Transverse colon (tissue), 4 donors: ENCODE measurements at regions not wholly inside any gene's neighbourhood (a gene's known extent, or its start where the extent isn't known, plus 50 kb on each side); places are given as distances from the start of the nearest gene placed in this dataset.

Source experiments
- DNase-seq: peaks from one replicate; pipeline ENCODE4 v3.0.0-alpha.2; 2019
- H3K27ac ChIP-seq, 4 donors: fragments of 200-600 bp; sonication (generic); 2 replicates each; pipeline ENCODE4 v1.5.1; 2016 to 2018; ENCODE audit warnings: inconsistent platforms in 4 of 4
- H3K27me3 ChIP-seq: fragments of 200-600 bp; sonication (generic); 2 replicates; pipeline ENCODE4 v1.5.1; 2017; ENCODE audit warnings: inconsistent platforms
- H3K36me3 ChIP-seq, 4 donors: fragments of 200-600 bp; sonication (generic); 2 replicates each; pipeline ENCODE4 v1.5.1; 2017 to 2019; ENCODE audit warnings: inconsistent platforms in 4 of 4
- H3K4me1 ChIP-seq, 4 donors: fragments of 200-600 bp; sonication (generic); 2 replicates each; pipeline ENCODE4 v1.5.1; 2017 to 2020; ENCODE audit warnings: inconsistent platforms in 4 of 4
- H3K4me3 ChIP-seq, 4 donors: fragments of 200-600 bp; sonication (generic); 1 replicate in 1 of 4; 2 replicates in 3 of 4; pipeline versions ENCODE4 v1.5.1 to v1.6.1; 2017 to 2019; ENCODE audit warnings: inconsistent platforms in 4 of 4
- H3K9me3 ChIP-seq, 2 donors: fragments of 200-600 bp; sonication (generic); 2 replicates each; pipeline ENCODE4 v1.5.1; 2017 to 2019; ENCODE audit warnings: inconsistent platforms in 2 of 2
- CTCF ChIP-seq, 5 experiments: fragments of 200-600 bp in 3 of 5; fragments of 450-650 bp in 2 of 5; sonication (generic) in 3 of 5; IDR thresholded peaks; 1 replicate in 2 of 5; 2 replicates in 3 of 5; pipeline ENCODE4 v1.5.1; 2016 to 2017; ENCODE audit warnings: antibody characterized with exemption in 5 of 5, inconsistent platforms in 3 of 5, mild to moderate bottlenecking in 2 of 5, moderate library complexity in 1 of 5
- EP300 ChIP-seq: sonication (generic); formaldehyde crosslinking; IDR thresholded peaks from one replicate; pipeline ENCODE4 v1.6.1; 2017; ENCODE audit warnings: antibody characterized with exemption, low read depth
- POLR2A ChIP-seq: fragments of 450-650 bp; IDR thresholded peaks from one replicate; pipeline ENCODE4 v1.6.1; 2016; ENCODE audit warnings: antibody characterized with exemption, mild to moderate bottlenecking, moderate library complexity
- POLR2AphosphoS5 ChIP-seq, 3 donors: sonication (generic); formaldehyde crosslinking; IDR thresholded peaks; one replicate each; pipeline ENCODE4 v1.6.1; 2016; ENCODE audit warnings: antibody characterized with exemption in 3 of 3
- WGBS, 2 donors: methylation state at CpG; one replicate each; pipeline ENCODE4 v1.1.5; 2018; ENCODE audit warnings: low coverage in 1 of 2; 5-methylcytosine and 5-hydroxymethylcytosine counted together
- in situ Hi-C, 4 donors: fragments of 200-750 bp; cut with MboI; loops; one replicate each; pipeline versions ENCODE4 v1.15.0 to v1.15.1; 2017; ENCODE audit warnings: low sequenced_read_pairs in 3 of 4, low pct_ligation_motif_present in 1 of 4, low pct_unique_long_range_greater_than_20kb in 1 of 4
- intact Hi-C: fragments of 100-400 bp; cut with DNase I; formaldehyde crosslinking; loops from one replicate; pipeline ENCODE4 v1.15.1; 2023; ENCODE audit warnings: low total_unique reads

GRCh38 chr12:98294051-98294805 is 221.2 kb upstream of the TMPO start:
- H3K4me3 ChIP-seq, result no peak overlapping the region
- TF ChIP-seq EP300 (no peak), CTCF (IDR thresholded peaks at IDR 0.05) (no peak), POLR2A (no peak), POLR2AphosphoS5 (IDR thresholded peaks at IDR 0.05) (no peak)
- WGBS, 2 donors, result 40 to 42% methylated on average over 1 of the region's 1 CpG
- in situ Hi-C loops (no loop called here), intact Hi-C loops (no loop called here)
- H3K27ac ChIP-seq, result no peak overlapping the region
- H3K27me3 ChIP-seq, result no peaks in the 10 kb centered on the region
- no peaks in the 10 kb centered on the region for H3K4me1 ChIP-seq
- H3K36me3 ChIP-seq, result no peaks in the 10 kb centered on the region
- no peak for DNase-seq
- H3K9me3 ChIP-seq, result no peaks in the 10 kb centered on the region

- no peaks in the 10 kb centered on the region for H3K4me1 ChIP-seq
- in situ Hi-C loops (no loop called here), intact Hi-C loops (no loop called here)
- H3K9me3 ChIP-seq, result no peaks in the 10 kb centered on the region
- TF ChIP-seq CTCF (IDR thresholded peaks at IDR 0.05), result no peak
- no peak for TF ChIP-seq POLR2A
- TF ChIP-seq POLR2AphosphoS5 (IDR thresholded peaks at IDR 0.05), result no peak
- TF ChIP-seq EP300, result no peak
- no peaks in the 10 kb centered on the region for H3K36me3 ChIP-seq
- DNase-seq, result no peak
- no peaks in the 10 kb centered on the region for H3K27me3 ChIP-seq
- H3K27ac ChIP-seq, result no peak overlapping the region
- 69 to 86% methylated on average over 1 to 2 of the region's 2 CpGs for WGBS, 2 donors
- no peak overlapping the region for H3K4me3 ChIP-seq
These were observed 219.7 kb upstream of the TMPO start for GRCh38 chr12:98295681-98296080.

DNA sequence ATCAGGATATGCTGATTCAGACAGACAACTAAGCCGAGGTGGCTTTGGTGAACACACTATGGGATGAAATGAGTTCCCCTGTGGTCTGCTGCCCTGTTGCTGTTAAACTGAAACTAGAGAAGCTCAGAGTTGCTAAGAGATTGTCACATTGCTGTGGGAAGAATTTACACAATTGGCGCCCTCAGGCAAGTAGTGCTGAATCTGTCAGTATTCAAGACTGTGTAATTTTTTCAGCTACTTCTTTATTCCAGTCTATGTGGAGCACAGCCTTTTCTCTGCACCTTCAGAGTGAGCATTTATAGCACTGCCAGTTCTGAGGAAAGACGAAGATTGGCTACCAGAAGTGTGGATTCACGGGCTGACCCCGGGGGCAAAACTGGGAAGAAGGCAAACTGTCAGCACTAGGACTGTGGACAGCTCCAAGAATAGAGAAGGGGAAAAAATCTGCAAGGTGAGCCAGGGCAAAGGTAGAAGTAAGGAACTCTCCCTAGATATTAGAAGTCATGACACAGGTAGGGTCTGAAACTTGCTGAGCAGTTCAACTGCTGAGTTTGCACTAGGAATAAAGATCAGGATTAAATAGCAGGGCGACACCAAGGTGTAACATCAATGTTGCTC is 218.8 kb upstream of the TMPO start:
- Histone ChIP-seq H3K36me3 (no peaks in the 10 kb centered on the region), H3K4me1 (no peaks in the 10 kb centered on the region), H3K27ac (no peak overlapping the region), H3K27me3 (no peaks in the 10 kb centered on the region), H3K9me3 (no peaks in the 10 kb centered on the region), H3K4me3 (no peak overlapping the region)
- no peak for DNase-seq
- WGBS, 2 donors, result 40 to 62% methylated on average over 3 to 6 of the region's 6 CpGs
- intact Hi-C loops, result no loop called here
- in situ Hi-C loops, result no loop called here
- no peak for TF ChIP-seq POLR2AphosphoS5 (IDR thresholded peaks at IDR 0.05)
- no peak for TF ChIP-seq POLR2A
- no peak for TF ChIP-seq CTCF (IDR thresholded peaks at IDR 0.05)
- TF ChIP-seq EP300, result no peak

DNA sequence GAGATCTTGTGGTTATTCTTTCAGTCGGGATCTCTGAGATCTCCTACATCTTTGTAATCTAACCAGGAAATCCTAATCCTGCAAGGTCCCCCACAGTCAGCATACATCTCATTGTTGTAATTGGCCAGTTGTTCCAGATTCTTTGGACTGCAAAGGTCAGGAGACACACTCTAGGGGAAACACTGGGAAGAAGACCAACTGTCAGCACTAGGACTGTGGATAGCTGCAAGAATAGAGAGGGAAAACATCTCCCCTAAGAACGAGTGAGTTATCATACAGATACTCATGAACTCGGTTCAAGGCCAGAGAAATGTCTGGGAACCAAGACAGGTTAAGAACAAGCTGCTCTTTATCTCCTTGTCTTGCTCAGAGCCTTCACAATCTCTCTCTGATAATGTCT is 217.9 kb upstream of the TMPO start:
- WGBS, 2 donors, result 32 to 48% methylated on average over 3 of the region's 3 CpGs
- Histone ChIP-seq H3K36me3 (no peaks in the 10 kb centered on the region), H3K4me3 (no peak overlapping the region), H3K9me3 (no peaks in the 10 kb centered on the region), H3K27ac (no peak overlapping the region), H3K27me3 (no peaks in the 10 kb centered on the region), H3K4me1 (no peaks in the 10 kb centered on the region)
- TF ChIP-seq POLR2A, result no peak
- TF ChIP-seq CTCF (IDR thresholded peaks at IDR 0.05), result no peak
- TF ChIP-seq POLR2AphosphoS5 (IDR thresholded peaks at IDR 0.05), result no peak
- no peak for TF ChIP-seq EP300
- intact Hi-C loops (no loop called here), in situ Hi-C loops (no loop called here)
- no peak for DNase-seq
